GM12892 (cell line): ENCODE measurements at regions not wholly inside any gene's neighbourhood (a gene's known extent, or its start where the extent isn't known, plus 50 kb on each side); places are given as distances from the start of the nearest gene placed in this dataset.

ENCODE experiments used
- POLR2A ChIP-seq: IDR thresholded peaks from 2 replicates; pipeline ENCODE4 v1.6.1; 2011; ENCODE audit warnings: low read depth, low read length, control low read depth
- POLR2AphosphoS5 ChIP-seq: IDR thresholded peaks from 2 replicates; pipeline ENCODE4 v1.6.1; 2011; ENCODE audit warnings: low read depth, low read length, control low read depth

GRCh38 chr10:31133792-31134310 is 102.2 kb upstream of the ZNF438 start:
- TF ChIP-seq POLR2AphosphoS5, result no peak
- TF ChIP-seq POLR2A, result no peak
